ENCODE measurements at regions not wholly inside any gene's neighbourhood (a gene's known extent, or its start where the extent isn't known, plus 50 kb on each side); places are given as distances from the start of the nearest gene placed in this dataset.

DNA sequence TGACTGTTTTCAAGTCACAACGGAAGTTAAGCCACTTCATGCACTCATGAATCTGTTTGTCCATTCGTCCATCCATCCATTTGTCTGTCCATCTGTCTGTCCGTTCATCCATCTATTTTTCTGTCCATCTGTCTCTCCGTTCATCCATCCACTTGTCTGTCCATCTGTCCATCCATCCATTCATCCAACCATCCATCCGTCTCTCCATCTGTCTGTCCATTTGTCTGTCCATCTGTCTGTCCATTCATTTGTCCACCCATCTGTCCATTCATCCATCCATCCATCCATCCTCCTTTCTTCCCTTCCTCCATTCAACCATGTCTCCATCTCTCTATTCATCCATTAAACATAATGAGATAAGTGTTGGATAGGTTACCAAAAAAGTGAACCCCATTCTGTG is 123.5 kb upstream of the UQCRFS1 start:
- TF ChIP-seq, protein P1, sequence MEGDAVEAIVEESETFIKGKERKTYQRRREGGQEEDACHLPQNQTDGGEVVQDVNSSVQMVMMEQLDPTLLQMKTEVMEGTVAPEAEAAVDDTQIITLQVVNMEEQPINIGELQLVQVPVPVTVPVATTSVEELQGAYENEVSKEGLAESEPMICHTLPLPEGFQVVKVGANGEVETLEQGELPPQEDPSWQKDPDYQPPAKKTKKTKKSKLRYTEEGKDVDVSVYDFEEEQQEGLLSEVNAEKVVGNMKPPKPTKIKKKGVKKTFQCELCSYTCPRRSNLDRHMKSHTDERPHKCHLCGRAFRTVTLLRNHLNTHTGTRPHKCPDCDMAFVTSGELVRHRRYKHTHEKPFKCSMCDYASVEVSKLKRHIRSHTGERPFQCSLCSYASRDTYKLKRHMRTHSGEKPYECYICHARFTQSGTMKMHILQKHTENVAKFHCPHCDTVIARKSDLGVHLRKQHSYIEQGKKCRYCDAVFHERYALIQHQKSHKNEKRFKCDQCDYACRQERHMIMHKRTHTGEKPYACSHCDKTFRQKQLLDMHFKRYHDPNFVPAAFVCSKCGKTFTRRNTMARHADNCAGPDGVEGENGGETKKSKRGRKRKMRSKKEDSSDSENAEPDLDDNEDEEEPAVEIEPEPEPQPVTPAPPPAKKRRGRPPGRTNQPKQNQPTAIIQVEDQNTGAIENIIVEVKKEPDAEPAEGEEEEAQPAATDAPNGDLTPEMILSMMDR (IDR thresholded peaks at IDR 0.05), result no peak
- no peak for TF ChIP-seq POLR2AphosphoS5 (IDR thresholded peaks at IDR 0.05)
- no peak for TF ChIP-seq EP300 (IDR thresholded peaks at IDR 0.05)
